ENCODE measurements at regions not wholly inside any gene's neighbourhood (a gene's known extent, or its start where the extent isn't known, plus 50 kb on each side); places are given as distances from the start of the nearest gene placed in this dataset.

GRCh38 chr13:106274551-106275203 lies 260.8 kb downstream of the EFNB2 start:
- TF ChIP-seq CTCF (IDR thresholded peaks at IDR 0.05; ENCODE audit: borderline replicate concordance, extremely low read depth, low read length, poor library complexity, severe bottlenecking) (no peak), EZH2 (IDR thresholded peaks at IDR 0.05; ENCODE audit: borderline replicate concordance, low read depth, low read length, severe bottlenecking) (no peak)
